ENCODE measurements at regions not wholly inside any gene's neighbourhood (a gene's known extent, or its start where the extent isn't known, plus 50 kb on each side); places are given as distances from the start of the nearest gene placed in this dataset.
"Not testable (repeated sequence)": the region's sequence is repeated elsewhere in the genome, so short reads cannot be mapped to it uniquely, and the experiment has no call there.

GRCh38 chr3:125918024-125918423, 51.0 kb upstream of the ROPN1B start:
- DNase-seq: not testable (repeated sequence)

- DNase-seq: not testable (repeated sequence)
Measured at GRCh38 chr3:125918451-125918850, 50.5 kb upstream of the ROPN1B start.

- not testable (repeated sequence) for DNase-seq
Measured at GRCh38 chr3:125918866-125919265, 50.1 kb upstream of the ROPN1B start.
